KBM-7 (cell line): ENCODE measurements at regions not wholly inside any gene's neighbourhood (a gene's known extent, or its start where the extent isn't known, plus 50 kb on each side); places are given as distances from the start of the nearest gene placed in this dataset.

Experiments
- DNase-seq: peaks from one replicate; pipeline ENCODE4 v3.0.0-alpha.2; 2015
- in situ Hi-C: fragments of 300-500 bp; cut with MboI; formaldehyde crosslinking; loops from 2 replicates; pipeline ENCODE4 v1.14.3; 2020; ENCODE audit warnings: low sequenced_read_pairs, low pct_unique_long_range_greater_than_20kb, mixed read lengths

DNA sequence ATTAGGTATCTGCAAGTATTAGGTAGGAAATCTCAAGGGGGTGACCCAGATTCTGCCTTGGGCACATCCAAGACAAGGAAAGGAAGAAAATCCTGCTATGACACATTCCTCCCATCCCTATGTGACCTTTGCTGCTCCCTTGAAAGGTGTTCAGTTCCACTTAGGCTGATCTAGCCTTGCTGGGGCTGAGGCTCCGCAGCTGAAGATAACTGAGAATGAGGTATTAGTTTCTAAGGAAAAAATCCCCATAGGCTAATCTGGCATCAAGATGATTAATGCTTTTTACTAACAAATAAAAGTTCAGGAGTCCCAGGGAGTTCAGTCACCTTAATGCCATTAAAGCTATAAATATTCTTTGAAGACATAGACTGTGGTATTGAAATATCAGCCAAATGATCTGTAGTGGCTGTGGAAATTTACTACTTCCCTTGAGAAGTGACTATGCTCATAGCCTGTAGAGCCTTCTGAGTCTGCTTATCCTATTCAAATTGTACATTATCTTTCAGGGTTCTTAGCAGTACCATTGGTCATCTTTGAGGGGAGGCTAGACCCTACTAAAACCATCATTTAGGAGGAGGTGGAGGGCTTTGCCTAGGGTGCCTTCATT is 239.9 kb upstream of the RAG2 start:
- in situ Hi-C loops = no loop called here
- DNase-seq = no peak

DNA sequence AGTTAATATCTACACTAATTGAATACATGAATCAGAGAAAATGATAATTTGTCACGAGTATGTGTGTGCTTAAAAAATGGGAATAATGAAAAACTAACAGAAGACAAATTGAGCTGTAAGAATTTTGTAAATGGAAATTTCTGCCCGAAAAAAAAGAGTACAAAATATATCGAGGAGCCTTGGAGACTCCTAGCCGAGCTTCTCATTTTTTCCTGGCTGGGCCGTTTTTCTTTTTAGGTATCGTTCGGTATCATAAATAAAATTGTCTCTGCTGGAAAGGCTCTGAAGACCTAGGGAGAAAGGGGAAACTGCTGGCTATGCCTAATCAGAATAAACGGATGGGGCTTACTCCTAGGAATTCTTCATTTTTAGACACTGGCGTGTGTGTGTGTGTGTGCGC is 227.2 kb upstream of the RAG2 start:
- in situ Hi-C loops = no loop called here
- DNase-seq = no peak

DNA sequence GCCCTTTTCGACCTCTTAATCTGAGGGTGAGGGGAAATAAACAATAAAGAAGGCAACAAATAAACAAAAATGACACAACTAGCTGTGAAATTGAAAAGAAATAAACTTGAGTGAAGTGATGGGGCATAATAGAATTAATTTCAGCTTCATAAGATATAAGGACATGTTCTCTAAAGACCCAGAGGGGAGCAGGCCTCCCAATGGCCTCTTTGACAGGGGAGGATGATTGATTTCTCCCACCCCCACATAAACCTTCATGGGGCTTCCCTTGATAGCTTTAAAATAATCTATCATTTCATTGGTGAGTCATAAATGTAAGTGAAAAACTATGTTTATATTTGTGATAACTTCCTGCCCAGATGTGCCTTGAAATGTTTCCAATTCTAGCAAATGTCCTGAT is 226.3 kb upstream of the RAG2 start:
- no peak for DNase-seq
- in situ Hi-C loops = no loop called here

DNA sequence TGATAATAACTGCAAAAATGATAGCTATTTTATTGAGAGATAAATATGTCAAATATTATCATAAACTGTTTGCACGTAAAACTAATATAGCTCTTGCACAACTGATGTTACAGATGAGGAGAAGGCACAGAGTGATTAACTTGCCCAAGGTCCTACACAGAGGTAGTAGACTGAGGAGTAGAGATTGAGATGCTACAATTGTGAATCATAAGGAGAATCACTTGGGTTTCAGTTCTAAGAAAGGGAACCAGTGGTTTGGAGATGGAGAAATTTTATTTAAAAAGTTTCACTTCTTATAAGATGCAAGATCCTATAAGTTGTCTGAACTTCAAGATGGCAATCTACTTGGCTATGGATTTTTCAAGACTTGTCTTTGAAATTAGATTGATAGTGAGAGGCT is 224.8 kb upstream of the RAG2 start:
- DNase-seq = no peak
- in situ Hi-C loops = no loop called here

DNA sequence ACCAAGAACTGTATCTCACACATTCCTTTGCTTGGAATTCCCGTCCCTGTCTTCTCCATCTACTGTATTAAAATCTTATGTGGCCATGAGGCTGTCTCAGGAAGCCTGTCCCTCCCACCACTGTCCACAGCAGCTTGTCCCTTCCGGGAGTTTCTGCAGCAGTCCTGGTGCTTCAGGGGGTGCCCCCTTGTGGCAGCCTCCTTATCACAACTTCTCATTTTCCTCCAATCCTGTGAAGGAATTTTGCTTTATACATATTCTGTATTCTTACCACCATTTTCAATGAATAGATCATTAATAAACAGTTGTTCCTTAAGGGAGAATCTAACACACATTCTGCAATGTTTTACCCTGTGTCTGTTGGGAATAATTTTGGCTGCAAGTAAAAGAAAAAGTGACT is 220.4 kb upstream of the RAG2 start:
- in situ Hi-C loops = no loop called here
- DNase-seq = peak; percentile 12

DNA sequence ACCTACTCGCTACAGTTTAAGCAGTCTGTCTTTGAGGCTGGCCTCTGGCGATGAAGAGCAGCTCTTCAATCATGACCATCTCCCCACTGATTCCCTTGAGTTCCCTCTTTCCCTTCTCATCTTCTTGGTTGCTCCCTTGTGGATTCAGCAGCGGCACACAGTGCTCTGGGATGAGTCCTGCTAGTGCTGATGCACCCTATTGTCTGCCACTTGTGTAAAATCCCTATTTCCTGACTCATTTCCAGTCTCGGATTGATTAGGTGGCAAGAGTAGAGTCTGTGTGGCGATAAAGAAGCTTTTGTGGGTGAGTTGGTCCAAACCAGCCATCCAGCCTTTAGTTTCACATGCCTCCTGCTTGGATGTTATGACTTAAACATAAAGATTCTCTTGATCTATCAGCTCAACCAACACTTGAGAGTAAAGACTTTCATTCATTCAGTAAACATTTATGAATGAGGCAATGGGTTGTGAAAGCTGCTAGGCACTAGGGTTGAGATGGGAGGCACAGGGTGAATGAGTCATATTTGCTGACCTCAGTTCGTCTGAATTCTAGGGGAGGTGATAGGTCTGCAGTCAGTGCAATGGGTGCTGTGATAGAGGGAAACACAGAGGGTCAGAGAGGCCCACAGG is 219.4 kb upstream of the RAG2 start:
- DNase-seq = no peak
- in situ Hi-C loops = no loop called here

DNA sequence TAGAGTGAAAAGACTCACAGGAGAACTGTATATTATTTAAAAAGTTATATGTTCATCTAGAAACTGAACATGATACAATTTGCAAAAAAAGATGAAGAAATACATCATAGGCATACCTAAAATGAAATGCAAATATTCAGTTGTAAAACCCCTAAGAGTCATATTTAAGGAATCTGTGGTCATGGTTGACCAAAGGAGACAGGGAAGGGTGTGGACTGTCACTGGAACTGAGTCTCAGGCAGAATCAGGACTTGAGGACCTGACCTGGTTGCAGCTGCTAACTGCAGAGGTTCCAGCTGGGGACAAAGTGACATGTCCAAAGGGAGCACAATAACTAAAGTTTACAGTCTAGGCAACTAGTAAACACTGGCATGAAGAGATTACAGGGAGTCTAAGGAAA is 211.3 kb upstream of the RAG2 start:
- no peak for DNase-seq
- in situ Hi-C loops = no loop called here

DNA sequence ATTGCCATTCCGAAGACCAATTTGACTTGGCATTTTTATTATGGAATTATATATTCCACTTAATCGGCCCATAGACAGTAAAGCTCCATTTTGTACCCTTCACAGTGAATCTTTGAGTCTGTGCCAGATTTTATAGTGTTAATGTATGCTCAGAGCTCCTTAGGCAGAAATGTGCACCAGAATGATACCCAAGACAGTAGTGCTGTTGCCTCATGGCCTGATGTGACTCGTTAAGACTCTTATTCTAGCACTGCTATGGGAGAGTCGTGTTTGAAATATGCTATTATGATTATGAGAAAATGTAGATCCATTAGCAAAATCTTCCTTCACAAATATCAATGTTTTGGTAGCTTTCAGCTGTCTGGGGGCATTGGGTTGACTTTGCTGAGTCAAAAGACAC is 209.8 kb upstream of the RAG2 start:
- no peak for DNase-seq
- in situ Hi-C loops = no loop called here

DNA sequence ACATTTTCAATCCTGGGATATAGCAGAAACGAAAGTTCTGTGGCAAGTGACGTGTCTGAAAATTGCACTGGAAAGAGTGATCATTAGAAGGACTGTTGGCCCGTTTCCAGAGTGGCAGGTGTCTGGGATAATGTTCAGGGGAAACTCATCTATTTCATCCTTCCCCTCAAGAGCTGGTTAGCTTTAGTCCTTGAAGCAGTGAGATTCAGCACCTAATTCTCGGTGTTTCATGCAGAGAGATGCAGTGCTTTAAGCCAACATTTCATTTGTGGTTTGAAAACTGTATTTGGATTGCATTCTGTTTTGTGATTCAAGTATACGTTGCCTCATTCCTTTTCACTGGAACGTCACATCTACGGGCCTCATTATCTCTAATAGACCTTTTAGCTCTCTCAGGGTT is 205.0 kb upstream of the RAG2 start:
- in situ Hi-C loops = no loop called here
- no peak for DNase-seq

DNA sequence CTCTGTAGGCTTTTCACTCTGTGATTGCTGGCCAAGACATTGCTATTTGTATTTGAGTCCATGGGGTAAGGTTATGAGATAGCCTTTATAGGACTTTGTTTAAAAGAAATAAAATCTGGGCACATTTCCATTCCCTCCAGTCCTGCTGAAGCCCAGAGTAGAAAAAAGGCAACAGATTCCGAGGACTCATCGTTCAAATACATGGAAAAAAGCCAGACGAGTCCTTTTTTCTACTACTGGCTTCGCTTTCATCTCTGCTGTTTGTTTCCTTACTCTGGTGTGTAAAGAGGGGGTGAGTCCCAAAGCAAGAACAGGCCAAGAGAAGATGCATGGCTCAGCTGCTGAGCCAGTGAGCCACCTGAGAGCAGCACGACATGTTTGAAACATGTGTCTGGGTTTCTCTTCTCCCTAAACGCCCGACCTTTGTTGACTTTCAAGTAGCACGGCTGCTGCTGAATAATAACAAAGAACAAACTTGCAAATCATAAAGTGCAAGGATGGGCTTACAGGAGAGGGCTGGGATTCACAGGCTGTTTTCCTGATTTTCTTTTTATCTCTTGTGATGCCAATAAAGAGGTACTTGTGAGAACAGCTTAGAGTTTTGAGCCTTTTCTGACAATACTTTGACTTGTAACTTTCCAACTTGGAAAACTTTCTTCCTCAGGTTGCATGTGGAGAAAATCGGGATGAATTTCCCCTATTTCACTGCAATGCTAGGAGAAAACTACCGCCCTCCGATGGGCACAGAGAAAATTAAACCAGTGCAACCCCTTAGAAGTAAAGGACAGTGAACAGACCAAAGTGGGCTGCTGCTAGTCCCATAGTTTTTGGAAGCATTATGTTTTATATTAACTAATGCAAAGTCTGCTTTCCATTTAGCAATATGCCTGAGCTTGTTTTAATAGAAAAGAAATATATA is 195.2 kb upstream of the RAG2 start:
- in situ Hi-C loops = no loop called here
- no peak for DNase-seq

DNA sequence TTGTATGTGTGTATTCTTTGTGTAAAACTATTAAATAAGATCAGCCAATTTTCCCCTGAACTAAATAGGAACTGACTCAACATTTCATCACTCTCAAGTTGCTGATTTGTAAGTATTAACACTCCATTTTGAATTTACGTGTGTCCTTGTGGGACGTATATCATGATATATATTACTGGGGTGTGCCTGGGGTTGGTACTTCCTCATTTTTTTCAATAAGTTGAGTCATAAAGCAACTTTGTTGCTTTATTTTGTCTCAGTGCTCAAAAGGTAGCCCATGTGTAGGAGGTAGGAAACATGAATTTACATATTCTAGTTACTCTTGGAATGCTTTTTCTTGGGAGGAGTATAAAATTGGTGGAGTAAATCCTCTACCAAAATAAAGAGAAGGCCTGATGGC is 193.9 kb upstream of the RAG2 start:
- in situ Hi-C loops = no loop called here
- DNase-seq = no peak

DNA sequence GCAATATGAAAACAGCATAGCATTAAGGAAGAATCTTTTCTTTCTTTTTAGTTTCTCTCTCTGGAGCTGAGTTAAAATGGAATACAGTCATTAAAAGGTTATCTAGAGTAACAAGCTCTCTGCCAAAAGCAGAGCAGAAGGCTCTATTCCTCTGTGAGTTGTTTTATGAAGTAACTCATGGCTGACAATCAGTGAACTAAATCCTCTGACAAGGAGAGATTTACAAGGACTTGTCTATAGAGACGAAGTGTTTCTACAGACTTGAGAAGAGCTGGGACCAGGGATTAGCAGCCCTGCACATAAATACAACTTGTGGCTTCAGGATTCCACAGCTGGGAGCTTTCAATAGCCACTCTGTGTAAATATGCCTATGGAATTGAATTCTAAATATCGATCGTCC is 192.5 kb upstream of the RAG2 start:
- in situ Hi-C loops = no loop called here
- no peak for DNase-seq

DNA sequence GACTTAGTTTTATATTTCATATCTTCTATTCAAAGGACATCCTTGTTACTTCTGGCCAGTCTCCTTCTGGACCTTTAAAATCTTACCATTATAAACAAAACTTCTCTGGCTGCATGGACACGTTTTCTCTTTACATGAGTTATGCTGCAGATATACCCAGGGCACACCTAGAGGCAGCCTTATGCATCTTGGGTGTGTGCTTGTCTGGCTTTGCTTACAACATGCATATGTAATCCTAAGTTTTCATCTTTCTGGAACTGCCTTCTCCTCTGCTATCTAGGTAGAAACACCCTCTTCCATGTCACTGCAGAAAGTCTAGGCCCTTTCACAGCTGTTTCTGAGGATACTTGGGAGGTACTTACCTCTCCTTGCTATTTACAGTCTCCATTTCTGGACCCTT is 185.8 kb upstream of the RAG2 start:
- DNase-seq = no peak
- in situ Hi-C loops = no loop called here

DNA sequence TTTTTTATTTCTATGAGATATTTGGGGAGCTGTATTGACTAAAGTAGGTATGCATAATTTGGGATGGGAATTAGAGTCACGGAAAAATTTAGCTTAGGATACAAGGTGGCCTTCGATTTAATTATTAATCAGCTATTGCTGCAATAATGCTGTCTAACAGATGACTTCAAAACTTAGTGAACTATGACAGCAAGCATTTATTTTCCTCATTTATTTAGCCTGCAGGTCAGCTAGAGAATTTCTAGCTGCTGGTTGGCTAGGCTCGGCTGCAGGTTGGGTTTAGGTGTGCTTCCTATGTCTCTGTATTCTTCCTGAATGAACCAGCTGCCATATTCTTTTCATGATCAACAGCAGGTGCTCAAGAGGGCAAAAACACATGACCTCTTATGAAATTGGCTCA is 181.8 kb upstream of the RAG2 start:
- DNase-seq = no peak
- in situ Hi-C loops = no loop called here

DNA sequence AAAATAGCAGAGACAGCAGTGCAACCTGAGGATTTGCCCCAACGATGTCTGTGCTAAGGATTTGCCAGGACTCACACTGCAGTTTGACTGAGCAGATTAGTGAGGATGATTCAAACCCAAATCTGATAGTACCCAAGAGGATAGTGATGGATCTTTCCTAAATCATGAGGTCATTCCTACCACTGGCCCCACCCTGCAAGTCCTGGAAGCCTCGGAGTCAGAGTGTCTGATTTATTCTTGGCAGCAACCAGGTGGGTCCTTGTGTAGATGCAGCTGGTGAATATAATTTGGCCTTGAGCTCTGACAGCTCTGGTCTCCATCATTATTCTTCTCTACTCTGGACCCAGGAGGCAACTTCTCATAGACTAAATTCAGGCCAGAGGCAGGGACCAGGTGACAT is 179.3 kb upstream of the RAG2 start:
- no peak for DNase-seq

DNA sequence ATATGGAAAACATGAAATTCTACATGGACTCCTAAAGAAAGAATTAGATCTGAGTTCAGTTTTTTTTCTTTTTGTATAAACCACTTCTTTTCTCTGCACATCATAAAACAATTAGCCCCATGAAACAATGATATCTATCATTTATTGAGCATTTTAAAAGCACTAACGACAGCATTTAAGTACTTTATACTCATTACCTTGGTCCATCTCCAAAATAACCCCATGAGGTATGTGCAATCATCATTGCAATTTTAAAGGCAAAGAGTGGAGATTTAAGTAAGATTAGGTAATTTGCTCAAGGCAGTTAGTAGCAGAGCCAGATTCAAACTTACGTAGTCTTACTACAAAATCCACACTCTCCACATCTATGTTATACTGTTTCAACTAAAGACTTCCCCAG is 177.7 kb upstream of the RAG2 start:
- no peak for DNase-seq
- in situ Hi-C loops = no loop called here

More for the DNA sequence above, 179.3 kb upstream of the RAG2 start:
- in situ Hi-C loops = no loop called here

DNA sequence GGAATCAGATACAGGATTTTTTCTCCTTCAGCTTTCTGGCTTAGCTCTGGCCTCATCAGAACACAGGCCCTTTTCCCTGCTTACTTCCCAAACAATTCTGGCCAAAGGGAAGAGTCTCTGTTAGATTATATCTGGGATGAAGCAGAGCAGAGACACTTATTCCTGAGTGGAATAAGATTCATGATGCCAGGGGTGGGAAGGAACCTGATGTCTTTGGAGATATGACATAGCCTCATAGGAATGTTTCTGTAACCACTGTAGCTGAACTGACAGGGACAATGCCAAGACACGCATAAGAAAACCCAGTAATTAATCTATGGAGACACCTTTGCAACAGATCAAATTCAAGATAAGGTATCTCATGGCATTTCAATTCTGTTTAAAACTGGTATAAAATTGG is 177.1 kb upstream of the RAG2 start:
- no peak for DNase-seq
- in situ Hi-C loops = no loop called here

DNA sequence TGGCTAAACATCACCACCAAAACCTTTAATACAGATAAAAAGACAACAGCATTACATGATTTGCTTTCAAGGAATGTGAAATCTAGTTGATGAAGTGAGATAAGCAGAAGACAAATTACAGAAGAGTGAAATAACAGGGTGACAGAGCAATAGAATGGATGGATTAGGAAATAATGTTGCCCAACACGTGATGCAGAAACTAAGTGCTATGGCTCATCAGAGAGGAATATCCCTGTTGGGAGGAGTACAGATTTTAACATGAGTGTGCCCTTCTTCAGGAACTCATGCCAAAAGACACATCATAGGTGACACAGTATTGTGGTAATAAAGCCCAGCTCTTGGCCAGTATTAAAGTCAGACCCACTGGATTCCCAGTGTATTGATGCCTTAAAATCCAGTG is 176.6 kb upstream of the RAG2 start:
- no peak for DNase-seq
- in situ Hi-C loops = no loop called here

DNA sequence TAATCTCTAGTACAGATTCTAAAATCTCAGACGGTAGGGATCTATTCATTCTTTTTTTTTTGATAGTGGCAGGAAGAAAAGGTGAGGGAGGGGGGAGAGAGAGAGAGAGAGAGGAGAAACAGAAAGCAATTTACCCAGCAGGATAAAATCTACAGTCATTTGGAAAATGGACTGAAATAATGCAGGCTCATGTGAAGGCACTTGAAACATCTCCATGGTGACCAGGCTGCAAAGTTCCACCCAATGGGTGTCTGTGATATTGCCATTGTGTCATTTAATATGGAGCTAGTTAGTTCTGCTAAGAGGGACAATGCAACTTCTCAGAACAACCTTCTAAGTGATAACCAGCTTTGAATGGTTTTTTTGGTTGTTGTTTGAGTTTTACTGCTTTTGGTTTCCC is 165.2 kb upstream of the RAG2 start:
- in situ Hi-C loops = no loop called here

DNA sequence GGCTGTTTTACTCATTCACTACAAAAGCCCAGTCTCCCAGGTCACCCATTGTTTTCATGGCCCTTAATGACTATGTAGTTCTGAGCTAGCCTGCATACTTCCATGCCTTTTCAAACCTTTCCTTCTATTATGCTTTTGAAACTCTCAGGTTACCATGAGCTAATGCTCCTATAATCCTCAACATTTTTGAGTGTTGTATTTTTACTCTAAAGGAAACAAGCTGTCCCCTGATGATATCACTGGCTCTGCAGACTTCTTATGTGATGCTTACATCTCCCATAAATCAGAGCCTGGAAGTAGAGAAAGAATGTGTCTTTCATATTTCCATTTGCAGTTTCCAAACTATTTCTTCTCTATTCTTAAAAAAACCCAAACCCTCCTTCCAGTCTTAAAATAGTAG is 159.0 kb upstream of the RAG2 start:
- DNase-seq = no peak
- in situ Hi-C loops = no loop called here

More for the DNA sequence above, 165.2 kb upstream of the RAG2 start:
- no peak for DNase-seq
